Stomach (tissue), 8 donors: ENCODE measurements at regions not wholly inside any gene's neighbourhood (a gene's known extent, or its start where the extent isn't known, plus 50 kb on each side); places are given as distances from the start of the nearest gene placed in this dataset.

Experiments used
- DNase-seq, 2 donors: peaks; one replicate each; pipeline versions ENCODE4 v3.0.0 to v3.0.0-alpha.2; 2013 to 2019
- H3K27ac ChIP-seq, 5 donors: fragments of 200-600 bp in 4 of 5; sonication (generic) in 4 of 5; one replicate each; pipeline ENCODE4 v1.5.1; 2013 to 2019; ENCODE audit warnings: mild to moderate bottlenecking in 1 of 5, moderate library complexity in 1 of 5
- H3K27me3 ChIP-seq, 3 donors: fragments of 200-600 bp; sonication (generic); one replicate each; pipeline ENCODE4 v1.5.1; 2017 to 2019; ENCODE audit warnings: mixed run types in 1 of 3
- H3K36me3 ChIP-seq, 4 donors: fragments of 200-600 bp; sonication (generic); 1 replicate in 3 of 4; 2 replicates in 1 of 4; pipeline ENCODE4 v1.5.1; 2016 to 2019
- H3K4me1 ChIP-seq, 4 donors: fragments of 200-600 bp; sonication (generic); one replicate each; pipeline ENCODE4 v1.5.1; 2016 to 2019
- H3K4me3 ChIP-seq, 4 donors: fragments of 200-600 bp; sonication (generic) in 3 of 4; one replicate each; pipeline ENCODE4 v1.5.1; 2016 to 2019; ENCODE audit warnings: mild to moderate bottlenecking in 1 of 4
- H3K9me3 ChIP-seq, 4 donors: fragments of 200-600 bp; sonication (generic); one replicate each; pipeline ENCODE4 v1.5.1; 2016 to 2019
- EP300 ChIP-seq: sonication (generic); formaldehyde crosslinking; IDR thresholded peaks from one replicate; pipeline ENCODE4 v1.6.1; 2017; ENCODE audit warnings: antibody characterized with exemption
- POLR2A ChIP-seq, 4 donors: fragments of 450-650 bp; IDR thresholded peaks; one replicate each; pipeline ENCODE4 v1.6.1; 2016; ENCODE audit warnings: antibody characterized with exemption in 4 of 4, control low read depth in 2 of 4, mild to moderate bottlenecking in 1 of 4, moderate library complexity in 1 of 4
- POLR2AphosphoS5 ChIP-seq, 3 donors: sonication (generic); formaldehyde crosslinking; IDR thresholded peaks; one replicate each; pipeline ENCODE4 v1.6.1; 2016; ENCODE audit warnings: antibody characterized with exemption in 3 of 3
- WGBS, 5 donors: extraction: QIAGEN DNeasy Blood & Tissue Kit in 3 of 5; methylation state at CpG; one replicate each; pipeline versions ENCODE4 v1.1.5 to v1.1.7; 2013 to 2018; 5-methylcytosine and 5-hydroxymethylcytosine counted together
- intact Hi-C: fragments of 100-400 bp; cut with DNase I; formaldehyde crosslinking; loops from one replicate; pipeline ENCODE4 v1.15.1; 2023; ENCODE audit warnings: low total_unique reads
- TF ChIP-seq, protein P1 (sequence below), 7 experiments: fragments of 450-650 bp in 4 of 7; fragments of 200-600 bp in 3 of 7; sonication (generic) in 3 of 7; IDR thresholded peaks; one replicate each; pipeline ENCODE4 v1.5.1; 2016 to 2019; ENCODE audit warnings: antibody characterized with exemption in 7 of 7, control low read depth in 2 of 7, mild to moderate bottlenecking in 1 of 7
- donor health status: healthy with polysubstance abuse.
- donor health status: Bipolar disorder and iron deficiency.
- donor health status: healthy.

DNA sequence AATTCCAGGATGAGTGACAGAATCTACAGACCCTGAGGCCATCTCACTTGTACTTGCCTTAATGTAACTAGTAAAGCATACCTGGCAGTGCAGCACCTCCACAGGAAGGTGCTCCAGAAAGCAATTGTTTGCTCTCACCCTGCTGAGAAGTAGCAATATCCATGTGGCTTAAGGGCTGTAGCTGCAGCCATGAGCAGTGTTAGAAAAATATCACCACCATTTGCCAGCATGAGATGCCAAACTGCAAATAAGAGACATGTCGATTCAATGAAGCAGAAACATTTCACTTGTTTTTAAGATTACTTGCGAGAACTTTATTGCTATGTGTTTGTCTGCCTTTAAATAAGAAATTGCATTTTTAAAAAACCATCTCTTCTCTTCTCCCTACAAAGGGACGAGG is 151.5 kb downstream of the PRL start:
- H3K9me3 ChIP-seq: no peaks in the 10 kb centered on the region
- H3K27me3 ChIP-seq: no peaks in the 10 kb centered on the region
- no peak for DNase-seq
- 51 to 87% (median 75%) methylated on average over 3 of the region's 3 CpGs for WGBS, 5 donors
- H3K36me3 ChIP-seq: no peaks in the 10 kb centered on the region
- H3K27ac ChIP-seq: no peak overlapping the region
- peaks cover 0 to 51% (median 24%) of the 10 kb centered on the region in 4 donors for H3K4me1 ChIP-seq
- H3K4me3 ChIP-seq: no peak overlapping the region
- no peak for TF ChIP-seq POLR2AphosphoS5 (IDR thresholded peaks at IDR 0.05)
- intact Hi-C loops: no loop called here

DNA sequence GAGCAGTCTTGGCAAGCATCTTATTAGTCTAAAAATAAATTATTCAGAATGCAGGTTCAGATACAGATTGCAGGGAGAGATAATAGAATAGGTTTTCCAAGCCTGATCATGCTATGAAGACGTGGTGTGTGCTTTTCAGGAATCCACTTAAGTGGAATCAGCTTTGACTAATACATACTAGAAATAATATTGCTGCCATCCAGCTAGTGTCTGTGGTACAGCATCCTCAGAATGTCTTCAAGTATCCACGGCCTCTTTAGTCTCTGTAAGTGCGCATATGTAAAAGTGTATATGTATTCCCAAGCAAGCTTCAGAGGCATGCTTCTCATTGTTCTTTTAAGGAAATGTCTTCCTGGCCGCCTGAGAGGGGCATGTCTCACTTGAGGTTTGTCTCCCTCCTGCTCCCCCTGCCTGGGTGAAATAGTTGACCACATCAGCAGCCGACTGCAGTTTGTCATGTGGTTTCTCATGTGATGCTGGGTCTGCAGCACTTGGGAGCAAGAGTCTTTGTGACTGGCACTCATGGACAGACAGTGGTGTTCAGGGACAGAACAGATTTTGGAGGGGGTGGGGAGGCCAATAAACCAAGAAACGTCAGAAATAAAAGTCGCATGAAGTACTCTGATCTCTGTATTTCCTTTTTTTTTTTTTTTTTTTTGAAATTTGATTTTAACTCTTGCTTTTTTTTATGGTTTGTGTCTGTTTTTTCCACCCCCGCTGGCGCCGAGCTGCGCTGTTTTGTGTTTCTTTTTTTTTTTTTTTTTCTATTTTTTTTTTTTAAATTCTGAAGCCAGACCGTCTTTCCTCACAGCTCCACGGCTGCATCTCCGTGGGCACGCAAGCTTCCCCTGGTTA is 150.8 kb downstream of the PRL start:
- intact Hi-C loops: no loop called here
- Histone ChIP-seq H3K4me1 (peaks cover 0 to 53% (median 26%) of the 10 kb centered on the region in 4 donors), H3K4me3 (peak overlapping the region; percentile 19 to 29 (median 28)), H3K9me3 (no peaks in the 10 kb centered on the region), H3K27ac (peak overlapping the region in 2 of 5 donors; percentile 14 to 65), H3K36me3 (no peaks in the 10 kb centered on the region), H3K27me3 (no peaks in the 10 kb centered on the region)
- TF ChIP-seq POLR2AphosphoS5 (IDR thresholded peaks at IDR 0.05) (no peak), EP300 (no peak), POLR2A (IDR thresholded peaks at IDR 0.05) (no peak)
- TF ChIP-seq, protein P1, sequence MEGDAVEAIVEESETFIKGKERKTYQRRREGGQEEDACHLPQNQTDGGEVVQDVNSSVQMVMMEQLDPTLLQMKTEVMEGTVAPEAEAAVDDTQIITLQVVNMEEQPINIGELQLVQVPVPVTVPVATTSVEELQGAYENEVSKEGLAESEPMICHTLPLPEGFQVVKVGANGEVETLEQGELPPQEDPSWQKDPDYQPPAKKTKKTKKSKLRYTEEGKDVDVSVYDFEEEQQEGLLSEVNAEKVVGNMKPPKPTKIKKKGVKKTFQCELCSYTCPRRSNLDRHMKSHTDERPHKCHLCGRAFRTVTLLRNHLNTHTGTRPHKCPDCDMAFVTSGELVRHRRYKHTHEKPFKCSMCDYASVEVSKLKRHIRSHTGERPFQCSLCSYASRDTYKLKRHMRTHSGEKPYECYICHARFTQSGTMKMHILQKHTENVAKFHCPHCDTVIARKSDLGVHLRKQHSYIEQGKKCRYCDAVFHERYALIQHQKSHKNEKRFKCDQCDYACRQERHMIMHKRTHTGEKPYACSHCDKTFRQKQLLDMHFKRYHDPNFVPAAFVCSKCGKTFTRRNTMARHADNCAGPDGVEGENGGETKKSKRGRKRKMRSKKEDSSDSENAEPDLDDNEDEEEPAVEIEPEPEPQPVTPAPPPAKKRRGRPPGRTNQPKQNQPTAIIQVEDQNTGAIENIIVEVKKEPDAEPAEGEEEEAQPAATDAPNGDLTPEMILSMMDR (IDR thresholded peaks at IDR 0.05): no peak
- WGBS, 5 donors: 50 to 64% (median 56%) methylated on average over 11 to 15 of the region's 15 CpGs
- DNase-seq: peak in 1 of 2 donors; percentile 79

DNA sequence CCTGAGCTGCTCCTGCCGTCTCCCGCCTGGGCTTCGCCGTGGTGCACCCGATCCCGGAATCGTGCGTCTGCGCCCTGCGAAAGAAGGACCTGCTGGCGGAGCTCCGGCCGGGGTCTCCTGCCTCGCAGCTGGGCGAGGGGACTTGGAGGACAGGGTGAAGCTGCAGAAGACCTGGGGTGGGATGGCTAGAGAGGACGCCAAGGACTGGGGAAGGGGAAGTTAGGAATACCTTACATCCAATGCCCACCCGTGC is 150.2 kb downstream of the PRL start:
- H3K27ac ChIP-seq: peak overlapping the region in 3 of 5 donors; percentile 0 to 65 (median 14)
- no peaks in the 10 kb centered on the region for H3K9me3 ChIP-seq
- no peaks in the 10 kb centered on the region for H3K27me3 ChIP-seq
- no peaks in the 10 kb centered on the region for H3K36me3 ChIP-seq
- intact Hi-C loops: no loop called here
- DNase-seq: no peak
- H3K4me1 ChIP-seq: peaks cover 0 to 53% (median 23%) of the 10 kb centered on the region in 4 donors
- TF ChIP-seq POLR2A (IDR thresholded peaks at IDR 0.05) (no peak), POLR2AphosphoS5 (IDR thresholded peaks at IDR 0.05) (no peak)
- 81 to 96% (median 82%) methylated on average over 13 to 17 of the region's 17 CpGs for WGBS, 5 donors
- peak overlapping the region; percentile 19 to 29 (median 28) for H3K4me3 ChIP-seq

DNA sequence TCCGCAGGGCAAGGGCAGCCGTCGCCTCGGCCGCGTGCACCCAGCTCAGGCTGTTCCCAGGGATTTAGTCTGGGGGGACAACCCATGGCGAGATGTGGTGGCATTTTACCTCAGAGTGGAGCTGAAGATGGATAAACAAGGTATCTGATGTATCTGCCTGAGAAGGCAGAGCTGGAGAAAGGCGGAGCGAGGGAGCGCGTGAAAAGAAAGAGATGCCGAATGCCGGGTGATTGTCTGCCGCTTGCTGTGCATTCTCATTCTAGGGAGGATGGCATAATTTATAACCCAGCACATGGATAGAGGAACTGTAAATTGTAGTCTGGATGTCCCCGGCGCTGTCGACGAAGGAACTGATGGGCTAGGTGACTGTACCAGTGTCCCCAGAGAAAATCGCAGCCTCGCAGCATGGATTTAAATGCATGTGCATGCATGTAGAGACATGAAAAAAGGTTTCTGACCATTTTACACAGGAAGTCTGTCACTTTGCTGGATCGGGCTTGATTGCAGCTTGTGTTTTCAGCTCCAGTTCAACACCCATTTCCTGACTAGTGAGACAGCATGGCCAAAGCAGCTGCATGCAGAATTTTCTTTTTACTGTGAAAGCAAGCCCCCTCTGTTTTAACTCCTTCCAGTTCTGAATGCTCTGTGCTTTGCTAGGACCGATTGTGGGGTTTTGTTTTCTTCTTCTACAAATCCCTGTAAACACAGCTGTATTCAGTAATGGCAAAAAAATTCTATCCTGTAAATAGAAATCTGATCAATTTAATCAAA is 149.7 kb downstream of the PRL start:
- WGBS, 5 donors: 55 to 70% (median 65%) methylated on average over 21 to 22 of the region's 22 CpGs
- Histone ChIP-seq H3K27ac (peak overlapping the region in 3 of 5 donors; percentile 0 to 65 (median 14)), H3K27me3 (no peaks in the 10 kb centered on the region), H3K4me1 (peaks cover 0 to 53% (median 22%) of the 10 kb centered on the region in 4 donors), H3K36me3 (no peaks in the 10 kb centered on the region), H3K4me3 (peak overlapping the region; percentile 19 to 29 (median 28)), H3K9me3 (no peaks in the 10 kb centered on the region)
- intact Hi-C loops: no loop called here
- peak in 1 of 2 donors; percentile 72 for DNase-seq
- TF ChIP-seq POLR2A (IDR thresholded peaks at IDR 0.05) (no peak), POLR2AphosphoS5 (IDR thresholded peaks at IDR 0.05) (no peak)

DNA sequence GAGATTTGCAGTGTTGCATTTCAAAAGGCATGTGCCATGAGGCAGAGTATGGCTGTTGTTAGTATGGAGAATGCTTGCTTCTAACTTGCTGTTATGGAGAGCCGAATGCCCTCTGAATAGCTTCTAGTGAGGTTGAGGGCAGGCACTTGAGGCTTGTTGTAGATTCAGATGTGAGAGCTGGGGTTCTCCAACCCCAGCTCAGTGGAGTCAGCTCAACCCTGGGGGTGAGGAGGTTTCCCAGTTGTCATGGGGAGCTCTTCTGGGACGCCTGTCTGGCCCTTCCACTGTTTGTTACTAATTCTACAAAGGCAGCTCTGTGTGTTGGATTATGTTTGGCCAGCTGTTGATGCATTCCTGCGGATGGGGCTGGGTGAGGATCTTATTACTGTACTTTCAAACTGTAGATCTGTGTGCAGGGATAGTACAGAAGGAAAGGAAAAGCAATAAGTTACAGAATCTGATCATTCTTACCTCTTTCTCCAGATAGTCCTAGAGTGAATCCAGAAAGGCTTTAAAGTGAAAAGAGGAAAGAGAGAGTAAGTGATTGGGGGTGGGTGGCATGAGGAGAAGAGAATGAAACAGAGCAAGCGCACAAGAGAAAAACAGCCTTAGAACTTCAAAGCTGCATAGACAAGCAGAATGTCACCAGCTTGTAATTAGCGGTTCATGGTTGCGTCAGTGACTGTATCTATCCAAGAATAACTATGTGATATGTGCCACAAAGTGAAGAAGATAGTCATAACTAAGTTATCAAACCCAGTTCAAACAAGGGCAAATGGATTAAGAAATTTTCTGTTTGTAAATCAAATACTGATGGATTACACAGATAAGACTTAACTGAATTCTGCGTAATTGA is 148.7 kb downstream of the PRL start:
- Histone ChIP-seq H3K9me3 (no peaks in the 10 kb centered on the region), H3K36me3 (no peaks in the 10 kb centered on the region), H3K27ac (peak overlapping the region in 1 of 5 donors; percentile 45), H3K4me1 (peaks cover 0 to 53% (median 22%) of the 10 kb centered on the region in 4 donors), H3K4me3 (no peak overlapping the region), H3K27me3 (no peaks in the 10 kb centered on the region)
- TF ChIP-seq POLR2A (IDR thresholded peaks at IDR 0.05): no peak
- TF ChIP-seq POLR2AphosphoS5 (IDR thresholded peaks at IDR 0.05): no peak
- intact Hi-C loops: no loop called here
- DNase-seq: peak in 1 of 2 donors; percentile 90
- WGBS, 5 donors: 38 to 47% (median 42%) methylated on average over 7 of the region's 7 CpGs

DNA sequence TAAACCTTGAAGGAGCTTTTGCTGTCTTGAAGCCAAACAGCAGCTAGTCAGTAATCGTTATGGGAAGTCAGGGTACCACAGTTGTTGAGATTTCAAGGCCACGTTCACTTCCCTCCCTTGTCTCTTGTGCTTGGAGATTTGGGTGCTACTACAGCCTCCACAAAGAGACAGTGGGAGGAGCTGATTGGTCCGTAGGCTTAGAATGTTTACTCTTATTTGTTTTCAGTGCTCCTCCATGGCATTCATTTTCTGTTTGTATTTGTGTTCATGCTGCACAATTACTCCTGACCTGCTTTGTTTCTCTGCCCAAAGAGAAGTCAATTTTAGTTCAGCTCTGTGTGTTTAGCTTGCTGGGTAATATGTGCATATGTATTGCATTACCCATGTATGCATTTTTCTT is 147.7 kb downstream of the PRL start:
- WGBS, 5 donors: 33 to 45% (median 34%) methylated on average over 3 of the region's 3 CpGs
- H3K27ac ChIP-seq: no peak overlapping the region
- TF ChIP-seq POLR2A (IDR thresholded peaks at IDR 0.05) (no peak), EP300 (no peak), POLR2AphosphoS5 (IDR thresholded peaks at IDR 0.05) (no peak)
- TF ChIP-seq, protein P1 (IDR thresholded peaks at IDR 0.05): no peak
- H3K36me3 ChIP-seq: no peaks in the 10 kb centered on the region
- intact Hi-C loops: no loop called here
- peak in 1 of 2 donors; percentile 53 for DNase-seq
- H3K4me3 ChIP-seq: no peak overlapping the region
- H3K27me3 ChIP-seq: no peaks in the 10 kb centered on the region
- no peaks in the 10 kb centered on the region for H3K9me3 ChIP-seq
- peaks cover 0 to 53% (median 22%) of the 10 kb centered on the region in 4 donors for H3K4me1 ChIP-seq
